ENCODE measurements at regions not wholly inside any gene's neighbourhood (a gene's known extent, or its start where the extent isn't known, plus 50 kb on each side); places are given as distances from the start of the nearest gene placed in this dataset.

- TF ChIP-seq CTCF (IDR thresholded peaks at IDR 0.05), result no peak
- TF ChIP-seq POLR2A (IDR thresholded peaks at IDR 0.05), result no peak
Measured at GRCh38 chr7:118029826-118030422, 154.0 kb upstream of the LSM8 start.
